GM13977 (cell line): ENCODE measurements at regions not wholly inside any gene's neighbourhood (a gene's known extent, or its start where the extent isn't known, plus 50 kb on each side); places are given as distances from the start of the nearest gene placed in this dataset.
"Not testable (repeated sequence)": the region's sequence is repeated elsewhere in the genome, so short reads cannot be mapped to it uniquely, and the experiment has no call there.

Experiments
- DNase-seq: peaks from one replicate; pipeline ENCODE4 v3.0.0; 2012; ENCODE audit warnings: low spot score
- in situ Hi-C: fragments of 300-500 bp; cut with MboI; formaldehyde crosslinking; loops from one replicate; pipeline ENCODE4 v1.12.0; 2022; ENCODE audit warnings: low sequenced_read_pairs, low pct_unique_long_range_greater_than_20kb, mixed read lengths, inconsistent platforms; ENCODE audit not compliant: unreplicated experiment
- TF ChIP-seq, protein P1 (sequence below): IDR thresholded peaks from 2 replicates; pipeline ENCODE4 v1.5.1; 2012; ENCODE audit warnings: mild to moderate bottlenecking, control low read depth; ENCODE audit not compliant: insufficient read depth; ENCODE audit errors: extremely low read depth, missing control alignments

DNA sequence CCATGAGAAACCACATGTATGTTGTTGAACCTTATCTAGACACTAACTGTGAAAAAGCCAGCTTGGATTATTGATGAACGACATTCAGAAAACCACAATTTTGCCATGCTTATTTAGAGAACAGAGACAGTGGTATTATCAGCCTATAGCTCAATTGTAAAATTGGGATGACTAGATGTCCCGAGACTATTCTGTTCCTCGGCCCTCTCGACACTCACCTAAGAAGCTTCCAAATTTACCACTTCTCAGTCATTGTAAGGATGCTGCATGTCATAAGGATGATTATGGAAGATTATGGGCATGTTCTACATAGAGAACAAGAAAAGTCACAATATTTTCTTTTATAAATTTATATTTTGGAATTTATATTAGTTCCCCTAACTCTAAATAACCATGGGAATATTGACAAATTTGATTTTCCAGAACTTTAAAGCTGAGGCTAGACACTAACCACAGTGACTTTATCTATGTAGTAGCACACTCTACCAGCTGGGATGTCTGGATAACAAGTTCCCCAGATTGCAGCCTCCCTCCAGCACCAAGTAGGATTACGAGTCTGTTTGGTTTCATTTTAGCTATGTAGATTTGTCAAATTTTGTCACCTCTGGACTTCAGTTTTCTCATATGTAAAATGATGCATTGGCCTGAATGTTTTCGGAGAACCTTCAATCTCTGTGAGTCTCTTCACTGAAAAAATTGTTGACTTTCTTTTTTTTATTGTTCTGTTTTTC is 513.6 kb downstream of the IRS2 start:
- TF ChIP-seq, protein P1, sequence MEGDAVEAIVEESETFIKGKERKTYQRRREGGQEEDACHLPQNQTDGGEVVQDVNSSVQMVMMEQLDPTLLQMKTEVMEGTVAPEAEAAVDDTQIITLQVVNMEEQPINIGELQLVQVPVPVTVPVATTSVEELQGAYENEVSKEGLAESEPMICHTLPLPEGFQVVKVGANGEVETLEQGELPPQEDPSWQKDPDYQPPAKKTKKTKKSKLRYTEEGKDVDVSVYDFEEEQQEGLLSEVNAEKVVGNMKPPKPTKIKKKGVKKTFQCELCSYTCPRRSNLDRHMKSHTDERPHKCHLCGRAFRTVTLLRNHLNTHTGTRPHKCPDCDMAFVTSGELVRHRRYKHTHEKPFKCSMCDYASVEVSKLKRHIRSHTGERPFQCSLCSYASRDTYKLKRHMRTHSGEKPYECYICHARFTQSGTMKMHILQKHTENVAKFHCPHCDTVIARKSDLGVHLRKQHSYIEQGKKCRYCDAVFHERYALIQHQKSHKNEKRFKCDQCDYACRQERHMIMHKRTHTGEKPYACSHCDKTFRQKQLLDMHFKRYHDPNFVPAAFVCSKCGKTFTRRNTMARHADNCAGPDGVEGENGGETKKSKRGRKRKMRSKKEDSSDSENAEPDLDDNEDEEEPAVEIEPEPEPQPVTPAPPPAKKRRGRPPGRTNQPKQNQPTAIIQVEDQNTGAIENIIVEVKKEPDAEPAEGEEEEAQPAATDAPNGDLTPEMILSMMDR: no peak
- in situ Hi-C loops: no loop called here
- DNase-seq: no peak

- TF ChIP-seq, protein P1: no peak
- DNase-seq: no peak
- in situ Hi-C loops: no loop called here
Measured at GRCh38 chr13:109271555-109272541, 514.5 kb downstream of the IRS2 start.

DNA sequence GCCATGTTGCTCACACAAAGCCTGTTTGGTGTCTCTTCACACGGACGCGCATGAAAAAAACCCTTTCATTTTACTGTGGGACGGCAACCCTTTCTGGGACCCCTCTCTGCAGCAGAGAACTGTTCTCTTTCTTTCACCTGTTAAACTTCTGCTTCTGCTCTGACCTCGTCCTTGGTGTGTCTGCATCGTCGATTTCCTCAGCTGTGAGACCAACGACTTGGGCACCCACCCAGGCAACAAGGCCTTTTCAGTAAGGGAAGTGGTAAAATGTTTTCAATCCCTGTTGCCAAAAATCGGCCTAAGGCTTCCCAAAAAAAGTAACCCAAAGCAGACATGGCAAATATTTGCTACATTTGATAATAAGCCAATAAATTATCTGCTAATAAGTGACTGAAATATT is 515.3 kb downstream of the IRS2 start:
- TF ChIP-seq, protein P1: no peak
- no peak for DNase-seq
- in situ Hi-C loops: no loop called here

DNA sequence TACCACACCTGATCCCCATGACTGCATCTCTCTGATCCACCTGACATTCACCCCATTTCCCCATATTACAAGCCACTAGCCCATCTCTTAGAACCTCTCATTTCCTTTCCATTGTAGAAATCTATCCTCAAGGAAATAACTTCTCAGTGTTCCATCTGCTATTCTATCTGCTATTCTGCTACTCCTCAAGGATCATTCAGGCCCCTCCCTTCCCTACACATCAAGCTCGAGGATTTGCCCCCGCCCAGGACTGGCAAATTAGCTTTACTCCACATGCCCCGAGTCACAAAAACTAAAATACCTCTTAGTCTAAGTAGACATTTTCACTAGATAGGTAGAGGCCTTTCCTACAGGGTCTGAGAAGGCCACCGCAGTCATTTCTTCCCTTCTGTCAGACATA is 517.0 kb downstream of the IRS2 start:
- DNase-seq, in situ Hi-C loops: not testable (repeated sequence)

- in situ Hi-C loops, DNase-seq: not testable (repeated sequence)
Measured at GRCh38 chr13:109268492-109268891, 517.9 kb downstream of the IRS2 start.

GRCh38 chr13:109267400-109267799 is 519.0 kb downstream of the IRS2 start:
- DNase-seq, in situ Hi-C loops: not testable (repeated sequence)

GRCh38 chr13:109265438-109265742 is 521.0 kb downstream of the IRS2 start:
- DNase-seq, in situ Hi-C loops: not testable (repeated sequence)

DNA sequence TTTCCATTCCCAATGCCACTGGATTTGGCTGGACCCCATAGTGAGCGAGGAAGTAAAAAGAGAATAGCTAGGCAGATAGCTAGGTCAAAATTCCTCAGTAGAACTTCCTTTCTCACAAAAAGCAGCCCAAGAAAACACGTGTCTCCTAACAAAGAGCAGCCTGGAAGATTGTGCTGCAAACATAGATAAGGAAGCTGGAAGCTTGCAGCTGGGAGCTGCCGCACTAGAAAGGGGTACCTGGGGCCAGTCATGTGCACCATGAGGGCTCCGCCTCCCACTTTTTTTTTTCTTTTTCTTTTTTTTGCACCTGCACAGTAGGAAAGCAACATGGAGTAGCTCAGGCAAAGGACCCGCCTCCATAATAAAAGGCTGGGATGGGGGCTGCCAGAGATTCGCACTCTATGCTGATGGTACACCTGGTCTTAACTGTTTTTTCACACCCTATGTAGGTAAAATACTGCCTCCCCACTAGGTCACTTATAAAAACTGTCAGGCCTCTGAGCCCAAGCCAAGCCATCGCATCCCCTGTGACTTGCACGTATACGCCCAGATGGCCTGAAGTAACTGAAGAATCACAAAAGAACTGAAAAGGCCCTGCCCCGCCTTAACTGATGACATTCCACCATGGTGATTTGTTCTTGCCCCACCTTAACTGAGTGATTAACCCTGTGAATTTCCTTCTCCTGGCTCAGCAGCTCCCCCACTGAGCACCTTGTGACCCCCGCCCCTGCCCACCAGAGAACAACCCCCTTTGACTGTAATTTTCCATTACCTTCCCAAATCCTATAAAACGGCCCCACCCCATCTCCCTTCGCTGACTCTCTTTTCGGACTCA is 521.6 kb downstream of the IRS2 start:
- in situ Hi-C loops, DNase-seq: not testable (repeated sequence)

DNA sequence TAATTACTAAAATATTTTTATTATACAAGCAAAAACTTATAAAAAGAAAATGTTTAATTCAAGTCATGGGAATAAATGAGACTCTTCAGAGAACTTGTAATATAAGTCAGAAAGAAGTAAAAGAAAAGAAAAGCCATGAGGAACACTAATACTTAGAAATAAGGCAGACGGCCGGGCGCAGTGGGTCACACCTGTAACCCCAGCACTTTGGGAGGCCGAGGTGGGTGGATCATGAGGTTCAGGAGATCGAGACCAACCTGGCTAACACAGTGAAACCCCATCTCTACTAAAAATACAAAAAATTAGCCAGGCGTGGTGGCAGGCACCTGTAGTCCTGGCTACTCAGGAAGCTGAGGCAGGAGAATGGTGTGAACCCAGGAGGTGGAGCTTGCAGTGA is 528.6 kb downstream of the IRS2 start:
- DNase-seq, in situ Hi-C loops: not testable (repeated sequence)
